ENCODE measurements at regions not wholly inside any gene's neighbourhood (a gene's known extent, or its start where the extent isn't known, plus 50 kb on each side); places are given as distances from the start of the nearest gene placed in this dataset.
"Not testable (repeated sequence)": the region's sequence is repeated elsewhere in the genome, so short reads cannot be mapped to it uniquely, and the experiment has no call there.

GRCh38 chr7:65141405-65141778, 134.9 kb upstream of the ERV3-1 start:
- not testable (repeated sequence) for TF ChIP-seq POLR2A, POLR2AphosphoS5 (IDR thresholded peaks at IDR 0.05; ENCODE audit: low read depth, low read length)

Data from GM12892 (cell line).